ENCODE measurements at regions not wholly inside any gene's neighbourhood (a gene's known extent, or its start where the extent isn't known, plus 50 kb on each side); places are given as distances from the start of the nearest gene placed in this dataset.

- peak; percentile 34 for DNase-seq (ENCODE audit: extremely low spot score)
- peaks cover 0 to 27% (median 0%) of the 10 kb centered on the region in 4 donors for H3K27me3 ChIP-seq
- TF ChIP-seq POLR2AphosphoS5 (IDR thresholded peaks at IDR 0.05) = no peak
- no peaks in the 10 kb centered on the region for H3K4me1 ChIP-seq
- 93% methylated on average over 40 of the region's 40 CpGs for WGBS
- no peak overlapping the region for H3K27ac ChIP-seq (replicated peaks in 1 of 4)
- intact Hi-C loops (cut with DNase I) = no loop called here
- H3K9me3 ChIP-seq = no peaks in the 10 kb centered on the region
- H3K36me3 ChIP-seq = no peaks in the 10 kb centered on the region
- no peak overlapping the region for H3K4me3 ChIP-seq
These were observed 77.8 kb downstream of the DLL1 start for GRCh38 chr6:170212956-170213636.

GRCh38 chr6:170212051-170212756, 78.7 kb downstream of the DLL1 start:
- Histone ChIP-seq H3K36me3 (no peaks in the 10 kb centered on the region), H3K9me3 (no peaks in the 10 kb centered on the region), H3K4me3 (no peak overlapping the region), H3K27me3 (peaks cover 0 to 29% (median 0%) of the 10 kb centered on the region in 4 donors), H3K27ac (replicated peaks in 1 of 4) (no peak overlapping the region), H3K4me1 (no peaks in the 10 kb centered on the region)
- peak; percentile 50 for DNase-seq (ENCODE audit: extremely low spot score)
- intact Hi-C loops (cut with DNase I) = no loop called here
- no peak for TF ChIP-seq POLR2AphosphoS5 (IDR thresholded peaks at IDR 0.05)
- 87% methylated on average over 16 of the region's 23 CpGs for WGBS

- peaks cover 0 to 29% (median 0%) of the 10 kb centered on the region in 4 donors for H3K27me3 ChIP-seq
- H3K4me1 ChIP-seq = no peaks in the 10 kb centered on the region
- peak; percentile 79 for DNase-seq (ENCODE audit: extremely low spot score)
- no peak overlapping the region for H3K4me3 ChIP-seq
- H3K36me3 ChIP-seq = no peaks in the 10 kb centered on the region
- intact Hi-C loops (cut with DNase I) = no loop called here
- no peaks in the 10 kb centered on the region for H3K9me3 ChIP-seq
- whole genome bisulfite sequencing = 84% methylated on average over 14 of the region's 14 CpGs
- TF ChIP-seq POLR2A (IDR thresholded peaks at IDR 0.05; ENCODE audit: low read depth) (no peak), EP300 (IDR thresholded peaks at IDR 0.05) (no peak), POLR2AphosphoS5 (IDR thresholded peaks at IDR 0.05) (no peak), CTCF (IDR thresholded peaks at IDR 0.05) (no peak)
- H3K27ac ChIP-seq (replicated peaks in 1 of 4) = no peak overlapping the region
These were observed 79.4 kb downstream of the DLL1 start for GRCh38 chr6:170211404-170212025.

DNA sequence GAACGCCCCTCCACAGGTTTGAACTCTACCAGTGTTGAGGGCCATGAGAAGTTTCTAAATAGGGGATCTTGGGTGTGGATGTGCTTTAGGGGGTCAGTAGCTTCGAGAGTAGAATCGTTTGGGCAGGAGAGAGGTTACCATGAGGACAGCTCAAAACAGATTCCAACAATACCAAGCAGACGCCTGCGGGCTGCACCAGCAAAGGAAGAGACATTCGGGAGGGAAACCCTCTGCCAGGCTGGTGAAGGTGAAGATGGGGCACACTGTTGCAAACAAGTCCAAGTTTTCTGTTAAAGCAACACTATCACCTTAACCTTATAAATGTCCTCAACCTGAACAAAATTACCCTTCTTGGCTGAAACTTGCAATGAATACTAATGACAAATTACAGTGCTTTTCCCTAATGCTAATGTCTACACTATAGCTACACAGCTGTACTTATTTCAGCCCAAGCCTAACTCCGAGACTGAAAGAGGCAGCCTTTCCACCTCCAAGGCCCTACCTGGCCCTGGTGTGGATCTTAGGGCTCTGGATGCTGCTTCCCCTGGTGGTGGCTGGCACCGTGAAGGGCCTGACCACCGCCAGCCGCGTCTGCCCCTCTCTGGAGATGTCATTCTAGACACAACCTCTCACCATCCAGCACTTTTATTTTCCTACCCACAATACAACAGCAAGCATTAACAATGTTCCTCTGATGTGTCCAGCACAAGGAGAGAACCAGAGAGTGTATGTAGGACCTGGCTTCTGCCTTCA, 80.1 kb downstream of the DLL1 start:
- 75% methylated on average over 11 of the region's 11 CpGs for WGBS
- intact Hi-C loops (cut with DNase I) = no loop called here
- peak; percentile 60 for DNase-seq (ENCODE audit: extremely low spot score)

GRCh38 chr6:170210026-170210390, 80.9 kb downstream of the DLL1 start:
- DNase-seq (ENCODE audit: extremely low spot score) = no peak
- no peaks in the 10 kb centered on the region for H3K36me3 ChIP-seq
- H3K27me3 ChIP-seq = peaks cover 0 to 29% (median 0%) of the 10 kb centered on the region in 4 donors
- no peak overlapping the region for H3K27ac ChIP-seq (replicated peaks in 1 of 4)
- no peak for TF ChIP-seq POLR2A (IDR thresholded peaks at IDR 0.05; ENCODE audit: low read depth)
- TF ChIP-seq CTCF (IDR thresholded peaks at IDR 0.05) = no peak
- TF ChIP-seq EP300 (IDR thresholded peaks at IDR 0.05) = no peak
- no peak for TF ChIP-seq POLR2AphosphoS5 (IDR thresholded peaks at IDR 0.05)
- H3K4me3 ChIP-seq = no peak overlapping the region
- WGBS = 84% methylated on average over 20 of the region's 20 CpGs
- no peaks in the 10 kb centered on the region for H3K4me1 ChIP-seq
- H3K9me3 ChIP-seq = no peaks in the 10 kb centered on the region
- intact Hi-C loops (cut with DNase I) = no loop called here

More for the DNA sequence above, 80.1 kb downstream of the DLL1 start:
- H3K9me3 ChIP-seq = no peaks in the 10 kb centered on the region
- no peak overlapping the region for H3K27ac ChIP-seq (replicated peaks in 1 of 4)
- no peaks in the 10 kb centered on the region for H3K36me3 ChIP-seq
- H3K4me3 ChIP-seq = no peak overlapping the region
- no peaks in the 10 kb centered on the region for H3K4me1 ChIP-seq
- no peak for TF ChIP-seq CTCF (IDR thresholded peaks at IDR 0.05)
- no peak for TF ChIP-seq POLR2AphosphoS5 (IDR thresholded peaks at IDR 0.05)
- TF ChIP-seq EP300 (IDR thresholded peaks at IDR 0.05) = no peak
- TF ChIP-seq POLR2A (IDR thresholded peaks at IDR 0.05; ENCODE audit: low read depth) = no peak
- peaks cover 0 to 29% (median 0%) of the 10 kb centered on the region in 4 donors for H3K27me3 ChIP-seq

Measured in esophagus muscularis mucosa (tissue), 4 donors.